ENCODE measurements at regions not wholly inside any gene's neighbourhood (a gene's known extent, or its start where the extent isn't known, plus 50 kb on each side); places are given as distances from the start of the nearest gene placed in this dataset.

DNA sequence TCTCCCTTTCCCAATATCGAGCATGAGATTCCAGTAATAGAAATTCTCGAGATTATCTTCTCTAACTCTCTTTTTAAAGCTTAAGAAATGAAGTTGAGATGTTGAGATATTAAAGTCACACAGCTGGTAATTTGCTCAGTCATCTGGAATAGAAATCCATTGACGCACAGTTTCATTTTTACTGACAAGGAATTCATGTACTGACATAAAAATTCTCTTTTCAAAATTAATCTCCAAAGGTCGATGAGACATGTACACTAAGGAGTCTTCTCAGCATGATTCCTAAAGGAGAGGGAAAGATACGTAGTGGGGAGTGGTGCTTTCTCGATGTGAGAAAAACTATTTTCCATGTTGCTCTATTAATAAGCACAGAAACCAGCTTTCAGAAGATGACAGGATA is 1639.5 kb upstream of the MIR17HG start:
- no peak for TF ChIP-seq ZNF274 (IDR thresholded peaks at IDR 0.05; ENCODE audit: low read depth, low read length)
- TF ChIP-seq SUZ12 (IDR thresholded peaks at IDR 0.05; ENCODE audit: extremely low read depth, insufficient read depth, insufficient read length) = no peak
